ENCODE measurements at regions not wholly inside any gene's neighbourhood (a gene's known extent, or its start where the extent isn't known, plus 50 kb on each side); places are given as distances from the start of the nearest gene placed in this dataset.

GRCh38 chr3:76826861-76827260, 213.0 kb upstream of the ROBO2 start:
- no peak overlapping the region for H3K27ac Mint-ChIP-seq (ENCODE audit: unreplicated experiment)

GRCh38 chr3:76827701-76828226, 212.1 kb upstream of the ROBO2 start:
- no peaks in the 10 kb centered on the region for H3K9me3 Mint-ChIP-seq (ENCODE audit: low read depth)
- DNase-seq (ENCODE audit: low spot score) = no peak
- no peaks in the 10 kb centered on the region for H3K36me3 Mint-ChIP-seq (ENCODE audit: low read depth)
- no peak overlapping the region for H3K4me3 Mint-ChIP-seq (ENCODE audit: unreplicated experiment)
- no peak overlapping the region for H3K27ac Mint-ChIP-seq (ENCODE audit: unreplicated experiment)
- H3K4me1 Mint-ChIP-seq (ENCODE audit: low read depth) = no peaks in the 10 kb centered on the region
- no peak for TF ChIP-seq CTCF (IDR thresholded peaks at IDR 0.05)
- peaks cover 4% of the 10 kb centered on the region for H3K27me3 Mint-ChIP-seq (ENCODE audit: low read depth)

More at GRCh38 chr3:76826861-76827260, 213.0 kb upstream of the ROBO2 start:
- no peak for DNase-seq (ENCODE audit: low spot score)
- no peaks in the 10 kb centered on the region for H3K36me3 Mint-ChIP-seq (ENCODE audit: low read depth)
- TF ChIP-seq CTCF (IDR thresholded peaks at IDR 0.05) = no peak
- no peaks in the 10 kb centered on the region for H3K4me1 Mint-ChIP-seq (ENCODE audit: low read depth)
- H3K4me3 Mint-ChIP-seq (ENCODE audit: unreplicated experiment) = no peak overlapping the region
- H3K9me3 Mint-ChIP-seq (ENCODE audit: low read depth) = no peaks in the 10 kb centered on the region
- H3K27me3 Mint-ChIP-seq (ENCODE audit: low read depth) = peaks cover 2% of the 10 kb centered on the region

- DNase-seq (ENCODE audit: low spot score) = no peak
- Mint-ChIP-seq H3K9me3 (ENCODE audit: low read depth) (peaks cover 8% of the 10 kb centered on the region), H3K4me1 (ENCODE audit: low read depth) (no peaks in the 10 kb centered on the region), H3K4me3 (ENCODE audit: unreplicated experiment) (no peak overlapping the region), H3K27me3 (ENCODE audit: low read depth) (peaks cover 2% of the 10 kb centered on the region), H3K27ac (ENCODE audit: unreplicated experiment) (no peak overlapping the region), H3K36me3 (ENCODE audit: low read depth) (no peaks in the 10 kb centered on the region)
- no peak for TF ChIP-seq CTCF (IDR thresholded peaks at IDR 0.05)
Observed at GRCh38 chr3:76834657-76835056, 205.2 kb upstream of the ROBO2 start.

DNA sequence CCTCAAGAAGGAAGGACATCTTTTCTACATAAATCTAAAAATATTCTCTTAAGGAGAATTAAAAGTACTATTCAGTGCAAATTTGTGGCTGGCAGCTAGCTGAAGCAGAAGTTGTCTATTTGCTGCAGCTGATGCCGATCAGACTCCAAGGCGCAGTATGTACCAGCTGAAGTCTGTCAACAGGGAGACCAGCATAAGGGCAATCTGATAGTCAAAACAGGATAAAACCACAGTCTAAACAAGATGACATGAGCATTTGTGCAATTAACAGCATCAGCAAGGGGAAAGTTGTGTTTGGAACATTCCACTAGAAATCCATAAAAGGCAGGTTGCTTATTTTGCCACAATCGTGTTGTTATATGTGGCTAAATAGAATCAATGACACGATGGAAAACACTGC, 198.2 kb upstream of the ROBO2 start:
- Mint-ChIP-seq H3K36me3 (ENCODE audit: low read depth) (no peaks in the 10 kb centered on the region), H3K9me3 (ENCODE audit: low read depth) (peaks cover 9% of the 10 kb centered on the region), H3K4me3 (ENCODE audit: unreplicated experiment) (no peak overlapping the region), H3K27ac (ENCODE audit: unreplicated experiment) (no peak overlapping the region), H3K27me3 (ENCODE audit: low read depth) (peaks cover 4% of the 10 kb centered on the region), H3K4me1 (ENCODE audit: low read depth) (no peaks in the 10 kb centered on the region)
- TF ChIP-seq CTCF (IDR thresholded peaks at IDR 0.05) = no peak
- no peak for DNase-seq (ENCODE audit: low spot score)

GRCh38 chr3:76842216-76842615, 197.7 kb upstream of the ROBO2 start:
- Mint-ChIP-seq H3K27me3 (ENCODE audit: low read depth) (peaks cover 4% of the 10 kb centered on the region), H3K27ac (ENCODE audit: unreplicated experiment) (no peak overlapping the region), H3K4me3 (ENCODE audit: unreplicated experiment) (no peak overlapping the region), H3K36me3 (ENCODE audit: low read depth) (no peaks in the 10 kb centered on the region), H3K4me1 (ENCODE audit: low read depth) (no peaks in the 10 kb centered on the region), H3K9me3 (ENCODE audit: low read depth) (peaks cover 9% of the 10 kb centered on the region)
- TF ChIP-seq CTCF (IDR thresholded peaks at IDR 0.05) = no peak
- DNase-seq (ENCODE audit: low spot score) = no peak

Data from chondrocyte (in vitro differentiated cells).